Caco-2 (cell line): ENCODE measurements at regions not wholly inside any gene's neighbourhood (a gene's known extent, or its start where the extent isn't known, plus 50 kb on each side); places are given as distances from the start of the nearest gene placed in this dataset.

Experiments used
- BruUV-seq: library from RNA; stranded (reverse); fragments of 400-500 nt; replicated peaks from 2 replicates; lab custom pipeline; 2021; lab: Mats Ljungman, UMichigan
- CTCF ChIA-PET: fragments of 300-600 bp; sonication (Branson Sonifier 250); formaldehyde crosslinking; loops from one replicate; lab custom pipeline; 2022; ENCODE audit warnings: antibody characterized with exemption; lab: Charles Lee
- POLR2A ChIA-PET: fragments of 300-600 bp; sonication (Branson Sonifier 250); formaldehyde crosslinking; loops from one replicate; lab custom pipeline; 2022; ENCODE audit warnings: antibody characterized with exemption; lab: Charles Lee
- DNase-seq, 2 experiments: peaks; one replicate each; pipeline versions ENCODE4 v3.0.0 to v3.0.0-alpha.2; 2020 to 2022
- H3K27me3 ChIP-seq: replicated peaks from 2 replicates; pipeline ENCODE4 v1.6.0; 2011; ENCODE audit warnings: low read length; ENCODE audit not compliant: control insufficient read depth, insufficient read depth
- H3K36me3 ChIP-seq: 2 replicates; pipeline ENCODE4 v1.5.1; 2011; ENCODE audit warnings: low read length; ENCODE audit not compliant: control insufficient read depth, insufficient read depth
- H3K4me1 ChIP-seq: fragments of 250-450 bp; sonication (Bioruptor Pico); 2 replicates; pipeline ENCODE4 v1.5.1; 2020; ENCODE audit warnings: mild to moderate bottlenecking
- H3K4me3 ChIP-seq: 2 replicates; pipeline ENCODE4 v1.5.1; 2011; ENCODE audit warnings: low read depth, mild to moderate bottlenecking, control low read depth, low read length
- H3K9me3 ChIP-seq: fragments of 250-450 bp; sonication (Bioruptor Pico); 2 replicates; pipeline ENCODE4 v1.5.1; 2020; ENCODE audit warnings: mild to moderate bottlenecking, moderate library complexity
- H3K27ac Mint-ChIP-seq: one replicate; pipeline ENCODE4 v1.8.0; 2022; ENCODE audit warnings: mixed read lengths; ENCODE audit not compliant: unreplicated experiment
- H3K27me3 Mint-ChIP-seq: one replicate; pipeline ENCODE4 v1.8.0; 2022; ENCODE audit warnings: mixed read lengths; ENCODE audit not compliant: insufficient read depth, unreplicated experiment
- H3K36me3 Mint-ChIP-seq: one replicate; pipeline ENCODE4 v1.8.0; 2022; ENCODE audit warnings: mild to moderate bottlenecking, mixed read lengths; ENCODE audit not compliant: insufficient read depth, unreplicated experiment
- H3K4me1 Mint-ChIP-seq: one replicate; pipeline ENCODE4 v1.8.0; 2022; ENCODE audit warnings: low read depth, mixed read lengths; ENCODE audit not compliant: unreplicated experiment
- H3K4me3 Mint-ChIP-seq: one replicate; pipeline ENCODE4 v1.8.0; 2022; ENCODE audit warnings: mild to moderate bottlenecking, moderate library complexity, mixed read lengths; ENCODE audit not compliant: unreplicated experiment
- H3K9me3 Mint-ChIP-seq: one replicate; pipeline ENCODE4 v1.8.0; 2022; ENCODE audit warnings: mixed read lengths; ENCODE audit not compliant: unreplicated experiment
- intact Hi-C: fragments of 100-400 bp; cut with micrococcal nuclease; formaldehyde crosslinking; loops from one replicate; pipeline ENCODE4 v1.10.0; 2022; ENCODE audit not compliant: unreplicated experiment
- TF ChIP-seq, protein P1 (sequence below), 2 experiments: fragments of 200-600 bp in 1 of 2; IDR thresholded peaks; 1 replicate in 1 of 2; 2 replicates in 1 of 2; pipeline versions ENCODE4 v1.5.1 to v1.8.0; 2011 to 2022; ENCODE audit warnings: antibody characterized with exemption in 1 of 2, control low read depth in 1 of 2, inconsistent platforms in 1 of 2, low read depth in 1 of 2, low read length in 1 of 2, mild to moderate bottlenecking in 1 of 2, moderate library complexity in 1 of 2; ENCODE audit not compliant: insufficient read depth in 1 of 2, severe bottlenecking in 1 of 2, unreplicated experiment in 1 of 2

DNA sequence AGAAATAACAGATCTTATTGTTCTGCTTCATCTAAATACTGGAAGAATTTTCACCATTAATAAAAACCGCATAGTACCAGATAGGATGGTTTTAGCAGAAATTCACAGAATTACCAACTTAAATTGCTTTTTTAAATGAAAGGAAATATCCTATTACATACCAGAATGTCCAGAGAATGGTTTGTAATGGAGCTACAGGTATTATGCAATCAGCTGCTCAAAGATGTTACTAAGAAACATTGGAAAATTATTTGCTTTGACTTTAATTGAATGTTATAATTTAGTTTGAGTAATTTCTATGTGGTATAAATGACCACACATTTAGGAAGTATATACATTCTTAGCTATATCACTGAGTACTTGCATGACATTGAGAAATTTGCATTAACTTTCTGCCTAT, 338.3 kb downstream of the ETV1 start:
- Mint-ChIP-seq H3K4me1 (peaks cover 8% of the 10 kb centered on the region), H3K4me3 (no peak overlapping the region), H3K36me3 (no peaks in the 10 kb centered on the region), H3K9me3 (peaks cover 10% of the 10 kb centered on the region), H3K27ac (peak overlapping the region; percentile 73), H3K27me3 (no peaks in the 10 kb centered on the region)
- BruUV-seq = no TSS peak
- H3K36me3 ChIP-seq = no peaks in the 10 kb centered on the region
- TF ChIP-seq, protein P1, sequence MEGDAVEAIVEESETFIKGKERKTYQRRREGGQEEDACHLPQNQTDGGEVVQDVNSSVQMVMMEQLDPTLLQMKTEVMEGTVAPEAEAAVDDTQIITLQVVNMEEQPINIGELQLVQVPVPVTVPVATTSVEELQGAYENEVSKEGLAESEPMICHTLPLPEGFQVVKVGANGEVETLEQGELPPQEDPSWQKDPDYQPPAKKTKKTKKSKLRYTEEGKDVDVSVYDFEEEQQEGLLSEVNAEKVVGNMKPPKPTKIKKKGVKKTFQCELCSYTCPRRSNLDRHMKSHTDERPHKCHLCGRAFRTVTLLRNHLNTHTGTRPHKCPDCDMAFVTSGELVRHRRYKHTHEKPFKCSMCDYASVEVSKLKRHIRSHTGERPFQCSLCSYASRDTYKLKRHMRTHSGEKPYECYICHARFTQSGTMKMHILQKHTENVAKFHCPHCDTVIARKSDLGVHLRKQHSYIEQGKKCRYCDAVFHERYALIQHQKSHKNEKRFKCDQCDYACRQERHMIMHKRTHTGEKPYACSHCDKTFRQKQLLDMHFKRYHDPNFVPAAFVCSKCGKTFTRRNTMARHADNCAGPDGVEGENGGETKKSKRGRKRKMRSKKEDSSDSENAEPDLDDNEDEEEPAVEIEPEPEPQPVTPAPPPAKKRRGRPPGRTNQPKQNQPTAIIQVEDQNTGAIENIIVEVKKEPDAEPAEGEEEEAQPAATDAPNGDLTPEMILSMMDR (IDR thresholded peaks at IDR 0.05; ENCODE audit: insufficient read depth in 1 of 2, low read depth in 1 of 2, low read length in 1 of 2, severe bottlenecking in 1 of 2, unreplicated experiment in 1 of 2) = no peak
- no peaks in the 10 kb centered on the region for H3K9me3 ChIP-seq
- no peaks in the 10 kb centered on the region for H3K27me3 ChIP-seq
- intact Hi-C loops = no loop called here
- no peak for DNase-seq
- CTCF ChIA-PET = no interaction called here
- POLR2A ChIA-PET = no interaction called here
- no peaks in the 10 kb centered on the region; the same call in 1 of the 2 replicates for H3K4me1 ChIP-seq
- H3K4me3 ChIP-seq = no peak overlapping the region

DNA sequence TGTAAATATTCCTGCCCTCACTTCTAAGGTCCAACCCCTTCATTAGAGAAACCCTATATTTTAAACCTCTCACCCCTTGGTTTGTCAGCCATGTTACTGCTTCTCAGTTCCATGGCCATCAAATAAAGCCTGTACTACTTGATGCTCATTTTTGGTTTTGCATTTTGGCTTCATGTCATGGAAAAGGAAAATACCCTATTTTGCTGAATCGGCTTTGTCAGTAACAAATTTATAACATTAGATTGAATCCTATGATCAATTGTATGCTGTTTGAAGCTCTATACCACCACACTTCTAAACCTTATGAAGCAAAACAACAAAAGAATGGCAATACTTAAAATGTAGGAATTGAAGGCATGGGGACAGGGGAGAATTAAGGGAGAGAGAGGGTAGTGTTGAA, 333.1 kb downstream of the ETV1 start:
- Mint-ChIP-seq H3K4me1 (no peaks in the 10 kb centered on the region), H3K4me3 (no peak overlapping the region), H3K27me3 (no peaks in the 10 kb centered on the region), H3K9me3 (peaks cover 27% of the 10 kb centered on the region), H3K27ac (no peak overlapping the region), H3K36me3 (no peaks in the 10 kb centered on the region)
- intact Hi-C loops = no loop called here
- TF ChIP-seq, protein P1 (IDR thresholded peaks at IDR 0.05; ENCODE audit: insufficient read depth in 1 of 2, low read depth in 1 of 2, low read length in 1 of 2, severe bottlenecking in 1 of 2, unreplicated experiment in 1 of 2) = no peak
- DNase-seq = no peak
- Histone ChIP-seq H3K27me3 (no peaks in the 10 kb centered on the region), H3K4me3 (no peak overlapping the region), H3K4me1 (no peaks in the 10 kb centered on the region), H3K9me3 (peaks cover 11% of the 10 kb centered on the region), H3K36me3 (no peaks in the 10 kb centered on the region)
- ChIA-PET CTCF (no interaction called here), POLR2A (no interaction called here)
- no TSS peak for BruUV-seq

DNA sequence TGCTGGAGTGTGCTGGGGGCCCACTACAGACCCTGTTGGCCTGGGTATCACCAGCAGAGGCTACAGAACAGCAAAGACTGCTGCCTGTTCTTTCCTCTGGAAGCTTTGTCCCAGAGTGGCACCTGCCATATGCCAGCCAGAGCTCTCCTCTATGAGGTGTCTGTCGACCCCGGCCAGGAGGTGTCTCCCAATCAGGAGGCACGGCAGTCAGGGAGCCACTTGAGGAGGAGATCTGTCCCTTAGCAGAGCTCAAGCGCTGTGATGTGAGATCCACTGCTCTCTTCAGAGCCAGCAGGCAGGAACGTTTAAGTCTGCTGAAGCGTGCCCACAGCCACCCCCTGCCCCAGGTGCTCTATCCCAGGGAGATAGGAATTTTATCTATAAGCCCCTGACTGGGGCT, 316.2 kb downstream of the ETV1 start:
- POLR2A ChIA-PET = no interaction called here
- CTCF ChIA-PET = no interaction called here
- no peaks in the 10 kb centered on the region; the same call in 1 of the 2 replicates for H3K9me3 ChIP-seq
- BruUV-seq = no TSS peak
- Mint-ChIP-seq H3K27ac (no peak overlapping the region), H3K4me1 (no peaks in the 10 kb centered on the region), H3K4me3 (no peak overlapping the region), H3K9me3 (peaks cover 45% of the 10 kb centered on the region), H3K27me3 (no peaks in the 10 kb centered on the region), H3K36me3 (no peaks in the 10 kb centered on the region)
- no peaks in the 10 kb centered on the region for H3K27me3 ChIP-seq
- no peaks in the 10 kb centered on the region for H3K4me1 ChIP-seq
- no peaks in the 10 kb centered on the region for H3K36me3 ChIP-seq
- intact Hi-C loops = no loop called here
- TF ChIP-seq, protein P1 (IDR thresholded peaks at IDR 0.05; ENCODE audit: insufficient read depth in 1 of 2, low read depth in 1 of 2, low read length in 1 of 2, severe bottlenecking in 1 of 2, unreplicated experiment in 1 of 2) = no peak
- H3K4me3 ChIP-seq = no peak overlapping the region
- DNase-seq = peak in 1 of 2 experiments; percentile 30
